HG03103 (cell line): ENCODE measurements at regions not wholly inside any gene's neighbourhood (a gene's known extent, or its start where the extent isn't known, plus 50 kb on each side); places are given as distances from the start of the nearest gene placed in this dataset.

Experiments
- ATAC-seq: cut with Tn5 transposase; IDR thresholded peaks from one replicate; pipeline ENCODE4 v1.9.1; 2021; ENCODE audit warnings: low read depth; ENCODE audit not compliant: unreplicated experiment

- no peak for ATAC-seq
Measured at GRCh38 chr1:4336507-4336906, 317.9 kb upstream of the AJAP1 start.

- no peak for ATAC-seq
Measured at GRCh38 chr1:4341421-4341820, 313.0 kb upstream of the AJAP1 start.

GRCh38 chr1:4344065-4344732 lies 310.2 kb upstream of the AJAP1 start:
- no peak for ATAC-seq

GRCh38 chr1:4345094-4345493 lies 309.3 kb upstream of the AJAP1 start:
- ATAC-seq: no peak

- no peak for ATAC-seq
Measured at GRCh38 chr1:4346131-4346530, 308.3 kb upstream of the AJAP1 start.

- ATAC-seq: no peak
Measured at GRCh38 chr1:4351453-4351852, 303.0 kb upstream of the AJAP1 start.

- no peak for ATAC-seq
Measured at GRCh38 chr1:4353090-4353856, 301.1 kb upstream of the AJAP1 start.

- ATAC-seq: no peak
Measured at GRCh38 chr1:4355839-4356238, 298.6 kb upstream of the AJAP1 start.

GRCh38 chr1:4362314-4363044 lies 291.9 kb upstream of the AJAP1 start:
- ATAC-seq: no peak

GRCh38 chr1:4366091-4366490 lies 288.3 kb upstream of the AJAP1 start:
- no peak for ATAC-seq

- no peak for ATAC-seq
Measured at GRCh38 chr1:4367230-4367777, 287.1 kb upstream of the AJAP1 start.

- ATAC-seq: no peak
Measured at GRCh38 chr1:4369335-4369734, 285.1 kb upstream of the AJAP1 start.

- ATAC-seq: no peak
Measured at GRCh38 chr1:4371849-4372248, 282.6 kb upstream of the AJAP1 start.

- no peak for ATAC-seq
Measured at GRCh38 chr1:4375812-4376211, 278.6 kb upstream of the AJAP1 start.

- ATAC-seq: no peak
Measured at GRCh38 chr1:4379451-4380175, 274.8 kb upstream of the AJAP1 start.

GRCh38 chr1:4380564-4381168 lies 273.7 kb upstream of the AJAP1 start:
- no peak for ATAC-seq

- no peak for ATAC-seq
Measured at GRCh38 chr1:4393191-4393590, 261.2 kb upstream of the AJAP1 start.

GRCh38 chr1:4394366-4394765 lies 260.0 kb upstream of the AJAP1 start:
- no peak for ATAC-seq

GRCh38 chr1:4395158-4395557 lies 259.3 kb upstream of the AJAP1 start:
- ATAC-seq: no peak

- ATAC-seq: no peak
Measured at GRCh38 chr1:4395676-4396075, 258.7 kb upstream of the AJAP1 start.
